ENCODE measurements at regions not wholly inside any gene's neighbourhood (a gene's known extent, or its start where the extent isn't known, plus 50 kb on each side); places are given as distances from the start of the nearest gene placed in this dataset.

GRCh38 chr2:128639693-128640092 is 321.0 kb upstream of the HS6ST1 start:
- TF ChIP-seq, protein P1, sequence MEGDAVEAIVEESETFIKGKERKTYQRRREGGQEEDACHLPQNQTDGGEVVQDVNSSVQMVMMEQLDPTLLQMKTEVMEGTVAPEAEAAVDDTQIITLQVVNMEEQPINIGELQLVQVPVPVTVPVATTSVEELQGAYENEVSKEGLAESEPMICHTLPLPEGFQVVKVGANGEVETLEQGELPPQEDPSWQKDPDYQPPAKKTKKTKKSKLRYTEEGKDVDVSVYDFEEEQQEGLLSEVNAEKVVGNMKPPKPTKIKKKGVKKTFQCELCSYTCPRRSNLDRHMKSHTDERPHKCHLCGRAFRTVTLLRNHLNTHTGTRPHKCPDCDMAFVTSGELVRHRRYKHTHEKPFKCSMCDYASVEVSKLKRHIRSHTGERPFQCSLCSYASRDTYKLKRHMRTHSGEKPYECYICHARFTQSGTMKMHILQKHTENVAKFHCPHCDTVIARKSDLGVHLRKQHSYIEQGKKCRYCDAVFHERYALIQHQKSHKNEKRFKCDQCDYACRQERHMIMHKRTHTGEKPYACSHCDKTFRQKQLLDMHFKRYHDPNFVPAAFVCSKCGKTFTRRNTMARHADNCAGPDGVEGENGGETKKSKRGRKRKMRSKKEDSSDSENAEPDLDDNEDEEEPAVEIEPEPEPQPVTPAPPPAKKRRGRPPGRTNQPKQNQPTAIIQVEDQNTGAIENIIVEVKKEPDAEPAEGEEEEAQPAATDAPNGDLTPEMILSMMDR (IDR thresholded peaks at IDR 0.05; ENCODE audit: low read depth, low read length): no peak
- H3K4me3 ChIP-seq (replicated peaks in 1 of 2; ENCODE audit: low read depth in 2 of 2, low read length in 2 of 2): no peak overlapping the region
- DNase-seq (ENCODE audit: low read depth in 2 of 2): no peak

DNA sequence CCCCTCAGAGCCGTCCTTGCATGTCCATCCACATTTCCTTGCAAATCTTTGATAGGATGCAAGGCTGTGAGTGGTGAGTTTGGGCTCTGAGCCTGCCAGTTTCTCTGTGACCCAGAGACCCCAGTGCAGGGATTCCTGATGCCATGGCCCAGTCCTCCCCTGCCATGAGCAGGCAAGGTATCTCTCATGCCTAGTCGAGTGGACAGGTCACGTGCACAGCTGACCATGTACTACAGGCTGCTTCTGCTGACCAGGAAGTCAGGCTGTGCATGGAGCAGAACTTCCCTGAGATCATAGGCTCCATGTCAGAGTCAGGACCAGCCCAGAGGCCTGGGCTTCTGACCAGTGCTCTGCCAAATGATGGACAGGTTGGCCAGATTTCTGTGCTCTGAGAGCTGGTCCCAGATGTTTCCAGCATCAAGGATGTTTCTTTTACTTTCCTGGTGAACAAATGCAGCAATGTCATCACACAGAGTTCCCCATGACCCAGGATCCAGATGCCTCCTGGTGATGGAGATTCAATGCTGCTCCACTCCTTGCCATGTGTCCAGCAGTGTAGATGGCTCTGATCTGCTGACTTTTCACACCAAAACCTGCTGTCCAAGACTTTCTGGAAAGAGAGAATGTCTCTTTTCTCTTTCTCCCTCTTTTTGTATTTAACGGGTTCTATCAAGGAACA is 321.6 kb upstream of the HS6ST1 start:
- no peak for DNase-seq (ENCODE audit: low read depth in 2 of 2)
- no peak overlapping the region for H3K4me3 ChIP-seq (replicated peaks in 1 of 2; ENCODE audit: low read depth in 2 of 2, low read length in 2 of 2)
- TF ChIP-seq, protein P1 (IDR thresholded peaks at IDR 0.05; ENCODE audit: low read depth, low read length): no peak

GRCh38 chr2:128640845-128641360 is 322.2 kb upstream of the HS6ST1 start:
- TF ChIP-seq, protein P1 (IDR thresholded peaks at IDR 0.05; ENCODE audit: low read depth, low read length): no peak
- H3K4me3 ChIP-seq (replicated peaks in 1 of 2; ENCODE audit: low read depth in 2 of 2, low read length in 2 of 2): no peak overlapping the region
- DNase-seq (ENCODE audit: low read depth in 2 of 2): no peak

DNA sequence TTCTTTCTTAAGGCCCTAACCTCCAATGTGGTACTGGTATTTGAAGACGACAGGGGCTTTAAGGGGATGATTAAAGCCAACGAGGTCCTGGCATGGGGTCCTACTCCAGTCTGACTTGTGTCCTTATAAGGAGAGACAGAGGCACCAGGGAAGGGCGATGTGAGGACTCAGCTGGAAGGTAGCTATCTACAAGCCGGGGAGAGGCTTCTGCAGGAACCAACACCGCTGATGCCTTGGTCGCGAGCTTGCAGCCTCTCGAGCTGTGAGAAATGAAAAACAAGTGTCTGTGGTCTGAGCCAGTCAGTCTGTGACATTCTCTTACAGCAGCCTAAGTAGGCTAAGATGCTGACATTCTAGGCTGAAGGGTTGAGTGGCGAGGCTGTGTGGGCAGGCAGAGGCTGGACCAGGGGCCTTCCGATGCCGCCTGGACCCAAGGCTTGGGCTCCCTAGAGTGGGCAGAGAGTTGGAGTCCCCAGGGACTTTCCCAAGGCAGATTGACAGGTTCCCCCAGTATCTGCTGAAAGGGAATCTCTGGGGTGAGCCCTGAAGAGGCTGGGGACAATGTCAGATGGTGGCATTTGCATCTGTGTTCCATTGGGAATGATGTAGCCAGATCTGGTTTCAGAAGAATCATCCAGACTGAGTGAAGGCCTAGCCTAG is 322.9 kb upstream of the HS6ST1 start:
- H3K4me3 ChIP-seq (replicated peaks in 1 of 2; ENCODE audit: low read depth in 2 of 2, low read length in 2 of 2): no peak overlapping the region
- DNase-seq (ENCODE audit: low read depth in 2 of 2): no peak
- TF ChIP-seq, protein P1 (IDR thresholded peaks at IDR 0.05; ENCODE audit: low read depth, low read length): no peak

GRCh38 chr2:128642316-128642715 is 323.6 kb upstream of the HS6ST1 start:
- TF ChIP-seq, protein P1 (IDR thresholded peaks at IDR 0.05; ENCODE audit: low read depth, low read length): no peak
- no peak overlapping the region for H3K4me3 ChIP-seq (replicated peaks in 1 of 2; ENCODE audit: low read depth in 2 of 2, low read length in 2 of 2)
- DNase-seq (ENCODE audit: low read depth in 2 of 2): no peak

- TF ChIP-seq, protein P1 (IDR thresholded peaks at IDR 0.05; ENCODE audit: low read depth, low read length): no peak
- H3K4me3 ChIP-seq (replicated peaks in 1 of 2; ENCODE audit: low read depth in 2 of 2, low read length in 2 of 2): no peak overlapping the region
- DNase-seq (ENCODE audit: low read depth in 2 of 2): no peak
These were observed 324.2 kb upstream of the HS6ST1 start for GRCh38 chr2:128642821-128643220.
